ENCODE measurements at regions not wholly inside any gene's neighbourhood (a gene's known extent, or its start where the extent isn't known, plus 50 kb on each side); places are given as distances from the start of the nearest gene placed in this dataset.

DNA sequence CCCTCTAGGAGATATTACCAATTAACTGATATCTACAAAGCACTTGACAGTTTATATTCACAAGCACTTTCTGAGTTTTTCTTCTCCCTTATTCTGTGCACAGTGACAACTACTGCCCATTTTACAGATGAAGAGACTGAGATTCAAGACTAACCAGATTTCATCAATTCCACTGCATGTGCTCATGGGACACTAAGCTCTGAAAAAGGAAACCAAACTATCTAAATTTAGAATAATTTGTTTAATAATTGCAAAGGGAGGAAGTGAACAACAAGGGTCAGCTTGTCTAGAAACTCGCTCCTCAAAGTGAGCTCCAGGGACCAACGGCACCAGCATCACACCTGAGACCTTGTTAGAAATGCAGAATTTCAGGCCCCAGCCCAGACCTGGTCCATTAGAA lies 50.8 kb upstream of the MYLIP start:
- no peak for DNase-seq

DNA sequence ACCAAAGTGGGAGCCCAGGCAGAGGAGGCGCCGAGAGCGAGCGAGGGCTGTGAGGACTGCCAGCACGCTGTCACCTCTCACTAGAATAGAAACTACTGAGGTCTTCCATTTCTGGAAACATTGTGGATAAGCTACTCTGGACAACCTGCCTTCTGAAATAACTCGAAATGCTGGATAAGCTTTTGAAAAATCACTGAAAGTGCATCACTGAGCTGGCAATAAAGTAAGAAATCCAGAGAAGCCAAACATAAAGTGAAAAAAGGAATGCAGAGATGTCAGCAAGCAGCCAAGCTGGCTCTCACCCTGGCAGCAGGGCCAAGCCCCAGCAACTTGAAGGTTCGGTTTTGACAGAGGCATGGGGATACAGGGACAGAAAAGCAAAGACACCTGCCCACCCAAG lies 59.2 kb upstream of the MYLIP start:
- no peak for DNase-seq

DNA sequence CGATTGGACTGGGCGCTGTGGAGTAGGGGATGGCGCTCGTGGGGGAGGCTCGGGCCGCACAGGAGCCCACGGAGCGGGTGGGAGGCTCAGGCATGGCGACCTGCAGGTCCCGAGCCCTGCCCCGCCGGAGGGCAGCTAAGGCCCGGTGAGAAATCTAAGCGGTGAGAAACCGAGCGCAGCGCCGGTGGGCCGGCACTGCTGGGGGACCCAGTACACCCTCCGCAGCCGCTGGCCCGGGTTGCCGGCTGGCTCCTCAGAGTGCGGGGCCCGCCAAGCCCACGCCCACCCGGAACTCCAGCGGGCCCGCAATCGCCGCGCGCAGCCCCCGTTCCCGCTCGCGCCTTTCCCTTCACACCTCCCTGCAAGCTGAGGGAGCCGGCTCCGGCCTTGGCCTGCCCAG lies 59.7 kb upstream of the MYLIP start:
- DNase-seq: no peak

DNA sequence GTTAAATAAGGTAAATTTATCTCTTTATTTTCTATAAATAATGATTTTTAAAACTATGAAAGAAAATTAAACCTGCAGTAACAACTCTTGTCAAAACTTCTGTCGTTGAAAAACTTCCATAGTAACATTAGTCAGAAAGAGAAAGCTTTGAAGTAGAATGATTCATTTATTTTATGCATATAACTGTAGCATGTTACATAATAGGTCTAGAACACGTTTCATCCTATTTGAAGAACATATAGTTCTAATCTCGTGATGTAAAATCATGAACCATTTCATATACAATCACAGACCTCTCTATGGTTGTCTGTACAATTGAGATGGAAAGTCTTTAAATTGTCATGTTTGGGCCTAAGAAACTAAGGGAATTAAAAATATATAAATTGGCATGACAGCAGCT lies 61.3 kb upstream of the MYLIP start:
- no peak for DNase-seq

DNA sequence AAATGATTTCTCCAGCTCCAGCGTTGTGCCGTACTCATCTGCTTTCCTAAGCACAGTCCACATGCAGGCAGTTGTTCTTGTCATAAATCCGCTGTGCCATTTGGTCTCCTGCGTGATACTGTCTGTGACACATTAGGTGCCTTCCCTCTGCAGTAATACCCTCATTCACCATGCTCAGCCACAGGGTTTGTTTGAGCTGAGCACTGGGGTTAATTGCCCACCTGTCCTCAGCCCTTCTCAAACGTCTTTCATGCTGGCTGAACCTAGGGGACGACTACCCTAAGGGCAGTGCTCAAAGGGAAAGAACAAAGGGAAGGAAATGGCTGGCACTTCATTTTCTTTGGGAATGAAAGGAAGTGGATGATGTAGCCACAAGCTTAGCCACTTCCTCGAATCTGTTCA lies 64.2 kb upstream of the MYLIP start:
- no peak for DNase-seq

DNA sequence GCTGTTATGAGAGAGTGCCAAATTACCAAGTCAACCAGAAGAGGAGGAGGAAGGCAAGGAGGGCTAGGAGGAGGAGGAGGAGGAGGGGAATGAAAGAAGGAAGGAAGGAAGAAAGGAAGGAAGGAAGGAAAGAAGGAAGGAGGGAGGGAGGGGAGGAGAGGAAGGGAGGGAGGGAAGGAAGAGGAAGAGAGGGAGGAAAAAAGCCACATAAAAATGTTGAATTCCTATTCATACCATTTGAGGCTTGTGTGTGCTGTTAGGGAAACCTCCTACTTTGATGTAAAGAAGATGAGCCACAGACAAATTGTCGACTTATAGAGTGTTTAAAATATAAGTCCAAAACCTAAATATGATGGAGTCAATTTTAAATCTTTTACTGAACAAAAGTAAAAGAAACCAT lies 65.3 kb upstream of the MYLIP start:
- DNase-seq: no peak

DNA sequence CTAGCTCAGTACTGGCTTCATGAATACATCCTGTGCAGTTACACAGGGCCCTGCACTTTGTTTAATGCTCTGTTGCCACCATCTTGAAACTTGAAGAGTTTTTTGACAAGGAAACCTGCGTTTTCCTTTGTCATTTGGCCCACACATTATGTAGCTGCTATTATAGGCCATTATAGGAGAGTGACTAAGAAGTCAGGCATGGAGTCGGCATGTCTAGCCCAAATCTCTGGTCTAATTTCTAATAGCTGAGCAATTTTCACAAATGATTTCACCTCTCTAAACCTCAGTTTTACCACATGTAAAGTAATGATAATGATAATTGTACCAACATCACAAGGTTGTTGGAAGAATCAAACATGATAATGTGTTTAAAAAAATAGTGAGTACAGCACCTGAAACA lies 67.1 kb upstream of the MYLIP start:
- peak; percentile 53 for DNase-seq

DNA sequence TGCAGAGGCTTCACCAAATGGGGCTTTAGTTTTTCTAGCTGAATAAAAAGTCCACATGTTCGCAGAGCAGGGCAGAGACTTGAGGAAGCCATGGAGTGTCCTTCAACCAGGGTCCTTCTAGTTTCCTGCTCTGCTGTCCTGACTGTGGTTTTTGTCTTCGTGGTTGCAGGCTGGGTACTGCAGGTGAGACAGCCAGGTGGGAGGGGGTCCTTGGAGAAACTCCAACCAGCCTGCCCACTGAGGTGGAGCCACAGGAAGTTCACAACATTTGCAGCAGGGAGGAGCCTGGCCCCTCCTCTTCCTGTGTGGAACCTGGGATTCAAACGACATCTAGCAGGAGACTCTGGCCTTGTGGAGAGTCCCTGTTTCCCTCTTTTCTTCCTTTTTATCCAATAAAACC lies 68.8 kb upstream of the MYLIP start:
- DNase-seq: no peak

DNA sequence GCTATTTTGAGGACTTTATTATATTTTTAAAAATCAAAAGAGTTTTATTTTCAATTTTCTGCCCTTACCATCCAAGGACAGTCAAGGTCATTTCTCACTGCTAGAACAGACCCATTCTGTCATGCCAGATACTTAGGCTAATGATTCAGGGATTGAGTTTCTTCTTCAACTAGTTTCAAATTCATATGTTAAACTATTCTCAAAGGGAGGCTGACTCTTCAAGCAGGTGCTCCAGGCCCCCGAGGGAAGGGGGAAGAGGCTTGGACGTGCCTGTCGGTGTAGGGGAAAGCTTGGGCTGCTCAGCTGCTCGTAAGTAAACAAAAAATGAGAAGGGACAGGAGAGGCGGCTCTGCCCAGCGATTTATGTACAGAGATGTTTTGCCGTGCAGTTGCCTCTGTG lies 69.4 kb upstream of the MYLIP start:
- no peak for DNase-seq

DNA sequence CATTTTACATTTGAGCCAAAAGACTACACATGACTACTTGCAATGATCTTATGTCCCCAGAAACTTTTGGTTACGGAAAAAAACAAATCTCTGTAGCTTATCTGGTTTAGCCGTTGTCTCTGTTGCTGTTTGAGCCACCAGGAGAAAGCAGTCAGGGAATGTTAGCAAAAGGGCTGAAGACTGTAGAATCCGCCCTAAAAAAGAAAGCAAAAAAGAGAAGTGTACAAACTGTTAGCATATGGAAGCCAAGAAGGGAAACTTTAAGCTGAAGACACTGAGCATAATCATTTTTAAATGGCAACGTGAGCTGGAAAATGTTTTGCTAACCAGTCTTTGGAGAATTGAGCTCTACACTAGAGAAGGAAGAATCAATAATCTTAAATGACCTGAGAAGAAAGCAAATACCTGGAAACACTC lies 69.9 kb upstream of the MYLIP start:
- DNase-seq: no peak

DNA sequence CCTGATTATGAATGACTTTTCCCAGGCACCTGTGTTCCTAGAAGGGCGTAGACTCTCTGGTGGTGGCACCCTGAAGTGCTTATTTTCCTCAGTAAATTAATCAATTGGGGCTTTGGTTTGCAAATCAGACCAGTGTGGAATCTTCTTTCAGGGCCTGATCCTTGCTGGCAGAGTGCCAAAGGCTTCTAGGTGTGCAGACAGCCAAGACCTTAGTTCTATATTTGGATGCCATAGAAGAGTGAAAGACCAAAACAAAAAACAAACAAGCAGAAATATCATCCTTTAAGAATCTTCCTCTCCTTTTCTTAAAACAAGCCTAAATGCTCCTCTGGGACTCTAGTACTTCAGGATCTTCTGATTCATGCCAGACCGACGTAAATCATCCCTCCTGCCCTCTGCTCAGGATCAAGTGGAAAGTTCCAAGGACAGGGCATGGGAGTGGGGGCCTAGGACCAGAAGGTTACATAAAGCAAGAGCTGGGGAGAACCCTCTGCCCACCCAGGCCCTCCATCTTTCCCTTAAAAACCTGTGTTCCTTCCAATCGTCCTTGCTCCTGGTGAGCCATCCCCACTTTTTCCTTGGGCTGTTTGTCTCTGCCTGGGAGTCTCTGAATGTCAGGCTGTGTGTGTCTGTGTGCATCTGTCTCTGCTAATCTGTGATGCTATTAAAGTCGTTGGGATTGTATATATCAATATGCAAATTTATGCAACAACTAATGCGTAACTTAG lies 70.5 kb upstream of the MYLIP start:
- DNase-seq: no peak

DNA sequence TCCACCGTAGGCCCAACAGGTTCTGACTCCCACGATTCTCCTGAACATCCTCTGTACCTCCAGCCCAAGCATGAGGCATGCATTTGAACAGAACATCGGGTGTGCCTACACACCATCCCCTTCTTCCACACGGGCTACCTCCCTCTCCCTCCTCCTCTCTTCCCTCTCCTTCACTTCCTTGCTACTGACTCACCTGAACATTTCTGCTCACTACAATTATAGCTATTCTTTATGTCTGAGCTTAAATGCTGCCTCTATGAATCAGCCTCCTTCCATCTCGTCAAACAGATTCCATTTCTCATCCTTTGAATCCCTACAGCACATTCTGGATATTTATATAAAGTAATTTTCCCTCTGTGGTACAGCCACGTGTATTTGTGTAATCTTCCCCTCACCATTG lies 71.4 kb upstream of the MYLIP start:
- DNase-seq: no peak

DNA sequence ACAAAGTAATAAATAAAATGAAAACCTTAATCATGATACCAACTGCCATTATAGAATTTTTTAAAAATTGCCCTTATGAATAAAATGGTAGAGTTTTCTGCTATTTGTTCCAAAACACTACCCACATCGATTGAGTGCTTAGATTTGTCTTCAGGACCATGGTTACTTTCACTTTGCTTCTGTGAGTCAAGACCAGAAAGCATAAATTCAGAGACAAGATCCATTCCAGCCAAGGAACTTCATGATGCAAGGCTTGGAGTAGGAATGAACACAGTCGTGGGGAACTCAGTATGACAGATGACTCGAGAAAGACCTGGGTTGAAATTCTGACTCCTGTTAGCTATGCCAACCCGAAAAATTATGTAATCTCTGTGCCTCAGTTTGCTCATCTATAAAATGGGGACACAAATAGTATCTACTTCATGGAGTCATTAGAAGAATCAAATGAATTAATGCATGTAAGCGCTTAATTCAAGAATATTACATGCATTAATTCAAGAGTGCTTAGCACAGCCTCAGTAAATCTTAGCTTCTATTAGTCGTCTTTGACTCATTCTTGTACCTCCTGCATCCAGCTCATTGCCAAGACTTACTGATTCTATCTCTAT lies 72.5 kb upstream of the MYLIP start:
- peak; percentile 17 for DNase-seq

DNA sequence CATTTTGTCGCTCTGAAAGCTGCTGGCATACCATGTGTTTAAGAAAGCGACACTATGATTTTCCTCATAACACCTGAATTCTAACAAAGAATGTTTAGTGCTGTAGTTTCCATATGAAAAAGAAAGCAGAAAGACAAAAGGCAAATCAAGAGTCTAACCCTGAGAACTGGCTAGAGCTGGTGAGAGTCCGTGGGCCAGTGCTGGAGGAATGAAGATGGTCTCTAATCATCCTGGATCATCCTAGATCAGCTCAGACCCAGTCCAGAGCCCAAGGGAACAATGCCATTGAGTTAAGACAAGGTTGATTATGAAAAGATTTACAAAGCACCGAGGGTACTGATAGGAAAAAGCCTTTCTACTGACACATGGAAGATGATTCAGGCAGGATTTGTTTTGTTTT lies 73.0 kb upstream of the MYLIP start:
- no peak for DNase-seq

DNA sequence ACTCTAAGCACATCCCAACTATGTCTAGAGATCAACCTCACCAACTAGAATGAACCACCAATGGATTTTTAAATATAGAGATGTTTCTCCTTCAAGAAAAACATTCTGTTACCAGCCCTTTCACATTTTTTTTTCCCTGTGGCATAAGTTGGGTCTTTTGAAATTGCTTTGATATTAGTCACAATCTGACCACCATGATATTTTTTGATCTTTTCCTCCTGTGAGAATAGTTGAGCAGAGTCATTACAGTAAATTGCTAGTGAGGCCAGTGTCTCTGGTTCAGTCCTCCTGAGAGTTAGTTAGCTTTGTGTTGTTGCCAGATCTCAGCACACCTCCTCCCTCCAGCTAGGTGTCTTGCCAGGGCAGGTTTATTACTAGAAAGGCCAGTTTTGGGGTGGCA lies 79.7 kb upstream of the MYLIP start:
- peak; percentile 62 for DNase-seq

DNA sequence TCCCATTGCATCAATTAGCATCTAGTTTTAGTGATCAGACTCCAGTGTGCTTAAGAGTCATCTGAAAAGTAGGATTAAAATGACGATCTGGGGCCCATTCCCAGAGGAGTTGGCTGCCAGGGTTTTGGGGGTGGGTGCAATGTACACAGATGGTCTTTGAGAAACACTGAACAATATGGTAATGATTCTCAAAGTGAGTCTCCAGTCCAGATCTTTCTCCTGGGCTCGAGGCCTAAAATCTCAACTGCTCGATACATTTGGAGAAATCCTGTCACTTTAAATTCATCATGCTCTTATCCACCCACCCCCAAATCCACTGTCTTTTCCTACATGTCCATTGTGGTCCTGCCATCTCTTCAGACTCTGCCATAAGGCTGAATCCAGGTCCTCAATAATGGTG lies 80.7 kb upstream of the MYLIP start:
- no peak for DNase-seq

DNA sequence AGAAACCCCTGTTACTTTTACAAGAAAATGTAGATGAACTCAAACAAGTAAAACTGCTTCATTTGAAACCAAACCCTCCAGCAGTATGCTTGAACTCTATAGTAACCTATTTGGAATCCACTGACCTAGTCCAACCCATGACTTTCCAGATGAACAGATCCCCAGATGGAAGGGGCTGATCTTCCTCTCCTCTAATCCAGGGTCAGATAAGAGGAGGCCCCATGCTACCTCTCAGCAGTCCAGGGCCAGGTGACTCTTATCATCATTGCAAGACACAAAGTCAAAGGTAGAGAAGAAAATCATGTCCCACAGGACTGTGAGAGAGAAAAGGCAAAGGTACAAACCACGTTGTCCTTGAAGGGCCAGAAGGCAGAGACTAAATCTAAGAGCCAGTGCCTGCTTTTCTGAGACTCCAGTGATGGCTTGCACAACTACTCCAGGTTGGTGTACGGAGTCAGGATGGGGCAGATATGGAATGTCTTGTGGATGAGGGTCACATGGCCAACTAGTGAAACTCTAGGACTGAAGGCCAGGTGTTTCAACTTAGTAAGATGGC lies 81.4 kb upstream of the MYLIP start:
- DNase-seq: no peak

DNA sequence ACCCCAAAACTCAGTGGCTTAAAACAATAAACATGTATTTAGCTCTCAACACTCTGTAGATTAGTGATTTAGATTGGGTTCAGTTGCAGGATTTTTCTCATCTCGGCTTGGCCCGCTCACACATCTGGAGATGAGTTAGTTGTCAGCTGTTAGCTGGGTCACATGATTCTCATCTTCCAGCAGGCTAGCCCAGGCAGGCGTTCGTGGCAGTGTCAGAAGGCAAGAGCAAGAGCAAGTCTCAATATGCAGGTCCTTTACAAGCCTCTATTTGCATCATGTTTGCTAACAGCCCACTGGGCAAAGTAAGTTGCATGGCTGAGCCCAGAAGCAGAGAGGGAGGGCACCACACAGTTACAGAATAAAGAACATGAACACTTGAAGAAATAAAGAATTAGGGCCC lies 83.6 kb upstream of the MYLIP start:
- DNase-seq: no peak

DNA sequence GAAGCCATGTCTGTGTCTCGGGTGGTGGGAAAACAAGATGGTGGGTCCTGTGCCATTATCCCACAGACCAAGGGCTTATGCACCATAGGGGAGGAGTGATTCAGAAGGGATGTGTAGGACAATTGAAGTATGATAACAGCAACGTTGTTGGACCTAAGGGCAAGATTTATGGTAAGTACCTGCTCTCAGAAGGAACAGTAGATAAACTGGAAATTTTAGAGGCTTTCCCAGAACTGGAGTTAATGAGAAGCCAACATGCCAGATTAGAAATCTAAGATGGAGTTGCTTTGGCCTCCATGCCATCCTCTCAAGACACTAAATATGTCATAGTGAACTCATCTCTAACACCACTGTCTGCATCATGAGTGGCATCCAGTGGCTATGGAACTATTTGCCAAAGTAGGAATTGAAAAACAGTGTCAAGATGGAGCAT lies 84.7 kb upstream of the MYLIP start:
- DNase-seq: no peak

DNA sequence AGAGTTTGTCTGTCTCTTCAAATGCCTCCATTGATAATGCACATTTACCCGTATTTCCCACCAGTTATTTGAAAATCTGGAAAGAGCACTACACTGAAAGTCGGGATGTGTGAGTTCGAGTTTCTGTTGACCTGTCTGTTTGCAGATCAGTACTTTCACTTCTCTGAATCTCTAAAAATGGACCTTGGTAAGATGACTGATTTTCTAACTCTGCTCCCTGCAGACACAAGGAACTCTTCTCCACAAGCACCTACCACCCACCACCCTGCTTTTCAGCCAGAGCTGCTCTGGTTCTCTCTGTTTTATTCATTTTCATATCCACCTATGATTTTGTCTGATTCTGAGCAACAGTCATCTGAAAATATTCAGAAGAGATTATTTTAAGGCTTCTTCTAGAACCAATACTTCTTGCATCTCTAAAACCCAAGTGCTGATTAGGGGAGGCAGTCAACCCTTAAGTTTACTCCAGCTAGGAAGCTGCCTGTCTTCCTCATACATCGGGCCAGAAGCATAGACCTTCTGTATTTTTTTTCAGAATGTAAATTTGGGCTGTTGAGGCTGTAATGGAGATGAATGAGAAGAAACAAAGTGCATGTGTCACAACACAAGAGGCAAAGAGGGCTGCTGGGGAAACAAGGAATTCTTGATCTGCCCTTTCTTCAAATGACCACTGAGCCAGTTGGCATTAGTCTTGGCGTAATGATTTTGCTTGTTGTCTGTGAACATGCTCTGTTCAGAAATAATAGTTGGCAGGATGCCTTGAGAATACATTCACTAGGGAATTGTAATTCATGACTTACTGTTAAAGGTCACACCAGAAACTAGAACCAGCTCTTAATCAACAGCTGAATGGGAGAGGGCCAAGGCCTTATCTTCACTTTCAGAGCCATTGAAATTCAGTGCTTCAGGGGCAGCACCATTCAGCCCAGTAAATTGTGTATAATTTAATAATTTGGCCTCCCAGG lies 85.4 kb upstream of the MYLIP start:
- DNase-seq: no peak

DNA sequence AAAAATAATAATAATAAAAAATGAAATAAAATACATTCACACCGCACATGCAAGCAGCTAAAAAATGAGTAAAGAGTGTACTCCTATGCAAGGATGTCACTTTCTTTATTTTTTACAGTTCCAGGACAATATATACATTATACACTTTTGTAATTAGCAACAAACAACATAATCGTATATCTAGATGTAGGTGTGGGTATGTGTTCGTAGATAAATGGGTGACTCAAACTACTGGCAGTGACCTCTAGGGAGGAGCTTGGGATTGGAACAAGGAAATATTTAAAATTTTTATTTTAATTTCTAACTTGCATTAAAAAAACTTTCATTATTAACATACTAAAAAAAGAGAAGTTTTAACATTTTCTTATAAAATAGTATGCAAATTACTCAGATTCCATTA lies 86.1 kb upstream of the MYLIP start:
- DNase-seq: no peak

DNA sequence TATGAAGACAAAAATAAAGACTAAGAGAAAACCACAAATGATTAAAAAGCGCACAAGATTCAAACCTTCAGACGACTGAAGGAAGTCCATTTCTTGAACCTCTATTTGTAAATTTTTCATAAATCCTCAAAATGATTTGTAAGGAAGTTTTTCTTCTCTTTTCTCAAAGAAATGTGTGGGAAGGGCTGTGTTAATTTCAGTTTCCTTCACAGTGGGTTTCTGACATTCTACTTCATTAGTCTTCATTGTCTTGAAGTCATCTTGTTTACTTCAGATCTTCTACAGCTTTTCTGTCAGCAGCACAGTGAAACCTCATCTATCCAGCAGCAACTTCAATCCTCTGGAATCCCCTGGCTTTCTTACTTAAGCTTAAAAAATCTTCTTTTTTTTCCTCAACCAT lies 87.6 kb upstream of the MYLIP start:
- DNase-seq: no peak

DNA sequence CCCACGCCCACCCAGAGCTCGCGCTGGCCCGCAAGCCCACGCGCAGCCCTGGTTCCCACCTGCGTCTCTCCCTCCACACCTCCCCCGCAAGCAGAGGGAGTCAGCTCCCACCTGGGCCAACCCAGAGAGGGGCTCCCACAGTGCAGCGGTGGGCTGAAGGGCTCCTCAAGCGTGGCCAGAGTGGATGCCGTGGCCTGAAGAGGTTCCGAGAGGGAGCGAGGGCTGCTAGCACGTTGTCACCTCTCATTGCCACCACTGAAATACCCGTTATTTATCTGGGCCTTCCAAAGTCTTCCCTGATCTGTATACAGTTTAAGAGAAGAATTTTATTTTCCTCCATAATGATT lies 88.3 kb upstream of the MYLIP start:
- no peak for DNase-seq

Measured in fibroblast of skin of right quadriceps (primary cell).